Aorta (tissue), 5 donors: ENCODE measurements at regions not wholly inside any gene's neighbourhood (a gene's known extent, or its start where the extent isn't known, plus 50 kb on each side); places are given as distances from the start of the nearest gene placed in this dataset.
"Not testable (repeated sequence)": the region's sequence is repeated elsewhere in the genome, so short reads cannot be mapped to it uniquely, and the experiment has no call there.

ENCODE experiments used
- ATAC-seq: fragments of 200-7000 bp; cut with Tn5 transposase; one replicate; pipeline ENCODE4 v1.9.1; 2022; ENCODE audit warnings: moderate library complexity; ENCODE audit not compliant: low FRiP score
- DNase-seq, 2 donors: peaks; one replicate each; pipeline ENCODE4 v3.0.0-alpha.2; 2020
- H3K27ac ChIP-seq, 2 donors: one replicate each; pipeline ENCODE4 v1.5.1; 2013; ENCODE audit warnings: low read length in 2 of 2, mild to moderate bottlenecking in 2 of 2, moderate library complexity in 2 of 2, control low read depth in 1 of 2, inconsistent platforms in 1 of 2, low read depth in 1 of 2
- H3K27me3 ChIP-seq, 2 donors: one replicate each; pipeline ENCODE4 v1.6.1; 2013; ENCODE audit warnings: control low read depth in 1 of 2, low read length in 1 of 2, mild to moderate bottlenecking in 1 of 2, moderate library complexity in 1 of 2; ENCODE audit not compliant: insufficient read depth in 2 of 2, control insufficient read depth in 1 of 2
- H3K36me3 ChIP-seq, 2 donors: one replicate each; pipeline ENCODE4 v1.6.1; 2013; ENCODE audit warnings: control low read depth in 1 of 2, low read length in 1 of 2, mild to moderate bottlenecking in 1 of 2; ENCODE audit not compliant: insufficient read depth in 2 of 2, control insufficient read depth in 1 of 2
- H3K4me1 ChIP-seq, 2 donors: one replicate each; pipeline ENCODE4 v1.6.1; 2013; ENCODE audit warnings: low read length in 2 of 2, control low read depth in 1 of 2, mild to moderate bottlenecking in 1 of 2, moderate library complexity in 1 of 2; ENCODE audit not compliant: insufficient read depth in 2 of 2, control insufficient read depth in 1 of 2
- H3K4me3 ChIP-seq, 2 donors: one replicate each; pipeline ENCODE4 v1.5.1; 2013; ENCODE audit warnings: low read length in 2 of 2, control low read depth in 1 of 2, mild to moderate bottlenecking in 1 of 2
- H3K9me3 ChIP-seq: one replicate; pipeline ENCODE4 v1.6.1; 2013; ENCODE audit warnings: mild to moderate bottlenecking, low read length; ENCODE audit not compliant: control insufficient read depth
- WGBS, 2 donors: extraction: QIAGEN DNeasy Blood & Tissue Kit; methylation state at CpG; one replicate each; pipeline ENCODE4 v1.1.7; 2013; 5-methylcytosine and 5-hydroxymethylcytosine counted together
- intact Hi-C, 2 donors: fragments of 100-400 bp; cut with DNase I; formaldehyde crosslinking; loops; one replicate each; pipeline versions ENCODE4 v1.14.2 to v1.15.0; 2022
- donor health status: healthy with polysubstance abuse.
- donor health status: Bipolar disorder and iron deficiency.
- donor health status: DM: no; HTN: no; CAD: no.
- donor health status: DM: no; HTN: no; CAD: no.
- donor health status: DM: yes; HTN: yes; CAD: no.

DNA sequence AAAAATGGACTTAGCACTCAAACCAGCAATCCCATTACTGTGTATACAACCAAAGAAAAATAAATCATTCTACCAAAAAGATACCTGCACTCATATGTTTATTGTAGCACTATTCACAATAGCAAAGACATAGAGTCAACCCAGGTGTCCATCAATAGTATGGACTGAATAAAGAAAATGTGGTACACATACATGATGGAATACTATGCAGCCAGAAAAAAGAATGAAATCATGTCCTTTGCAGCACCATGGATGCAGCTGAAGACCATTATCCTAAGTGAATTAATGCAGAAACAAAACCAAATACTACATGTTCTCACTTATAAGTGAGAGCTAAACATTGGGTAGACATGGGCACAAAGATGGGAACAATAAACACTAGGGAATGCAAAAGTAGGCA is 236.8 kb upstream of the POU5F2 start:
- ATAC-seq: no peak
- peaks cover 0 to 3% of the 10 kb centered on the region in 2 donors for H3K36me3 ChIP-seq
- H3K9me3 ChIP-seq: no peaks in the 10 kb centered on the region
- H3K27me3 ChIP-seq: no peaks in the 10 kb centered on the region
- H3K27ac ChIP-seq: no peak overlapping the region
- DNase-seq: no peak
- H3K4me3 ChIP-seq: no peak overlapping the region
- no peaks in the 10 kb centered on the region for H3K4me1 ChIP-seq
- intact Hi-C loops: no loop called here

DNA sequence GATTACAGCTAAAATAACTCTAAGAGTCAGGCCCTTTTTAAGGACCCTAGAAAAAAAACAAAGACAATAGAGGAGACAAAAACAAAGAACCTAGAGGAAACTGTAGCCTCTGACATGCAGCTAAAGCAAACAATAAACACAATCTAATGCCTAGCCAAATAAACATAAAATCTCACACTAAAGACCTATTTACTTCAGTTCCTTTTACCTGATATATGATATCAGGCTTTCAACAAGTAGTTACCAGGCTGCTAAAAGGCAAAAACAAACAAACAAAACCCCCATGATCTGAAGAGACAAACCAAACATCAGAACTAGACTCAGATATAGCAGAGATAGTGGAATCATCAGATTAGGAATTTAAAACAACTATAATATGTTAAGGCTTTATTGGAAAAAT is 226.5 kb upstream of the POU5F2 start:
- Histone ChIP-seq H3K27ac (no peak overlapping the region), H3K36me3 (no peaks in the 10 kb centered on the region), H3K27me3 (no peaks in the 10 kb centered on the region), H3K4me1 (no peaks in the 10 kb centered on the region), H3K4me3 (no peak overlapping the region), H3K9me3 (no peaks in the 10 kb centered on the region)
- intact Hi-C loops: no loop called here
- ATAC-seq (no peak), DNase-seq (no peak)

DNA sequence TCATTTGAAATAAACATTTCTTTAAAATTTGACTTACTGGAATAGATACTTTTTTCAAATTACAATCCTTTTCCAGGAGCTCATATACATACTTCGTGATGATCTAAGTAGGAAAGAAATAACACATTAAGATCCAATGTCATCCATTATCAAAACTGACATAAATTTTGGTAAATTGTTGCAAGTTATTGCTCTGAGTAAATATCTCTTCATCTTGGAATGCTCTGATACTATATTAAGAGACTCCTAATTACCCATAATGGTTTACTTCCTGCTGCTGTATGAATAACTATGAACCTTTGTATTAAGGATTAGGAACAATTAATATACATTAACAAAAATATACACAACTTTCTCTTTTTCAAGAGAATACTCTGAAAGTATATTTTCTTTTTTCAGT is 223.0 kb upstream of the POU5F2 start:
- ATAC-seq: no peak
- Histone ChIP-seq H3K27me3 (no peaks in the 10 kb centered on the region), H3K9me3 (no peaks in the 10 kb centered on the region), H3K36me3 (no peaks in the 10 kb centered on the region), H3K4me1 (no peaks in the 10 kb centered on the region), H3K27ac (no peak overlapping the region), H3K4me3 (no peak overlapping the region)
- no peak for DNase-seq
- intact Hi-C loops: no loop called here
- 93 to 100% methylated on average over 1 of the region's 1 CpG for WGBS, 2 donors

DNA sequence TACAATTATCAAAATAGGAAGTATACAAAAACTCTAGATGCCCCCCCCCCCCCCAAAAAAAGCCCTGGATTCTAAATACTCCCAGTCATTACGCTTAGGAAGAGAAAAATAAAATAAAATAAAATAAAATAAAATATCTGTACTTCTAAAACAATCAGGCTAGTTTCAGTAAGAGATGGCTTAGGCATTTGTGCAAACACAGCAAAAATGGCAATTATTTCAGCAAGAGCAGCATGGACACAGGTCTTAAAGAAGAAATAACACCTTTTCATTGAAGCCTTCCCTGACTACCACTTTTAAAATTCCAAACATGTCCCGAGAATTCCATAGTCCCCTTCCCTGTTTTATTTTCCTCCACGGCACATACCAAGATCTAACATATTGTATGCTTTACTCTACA is 218.6 kb upstream of the POU5F2 start:
- Histone ChIP-seq H3K4me3 (no peak overlapping the region), H3K27me3 (no peaks in the 10 kb centered on the region), H3K9me3 (no peaks in the 10 kb centered on the region), H3K36me3 (no peaks in the 10 kb centered on the region), H3K27ac (no peak overlapping the region), H3K4me1 (no peaks in the 10 kb centered on the region)
- ATAC-seq: no peak
- intact Hi-C loops: no loop called here
- DNase-seq: no peak
- 88 to 91% methylated on average over 3 of the region's 3 CpGs for WGBS, 2 donors

DNA sequence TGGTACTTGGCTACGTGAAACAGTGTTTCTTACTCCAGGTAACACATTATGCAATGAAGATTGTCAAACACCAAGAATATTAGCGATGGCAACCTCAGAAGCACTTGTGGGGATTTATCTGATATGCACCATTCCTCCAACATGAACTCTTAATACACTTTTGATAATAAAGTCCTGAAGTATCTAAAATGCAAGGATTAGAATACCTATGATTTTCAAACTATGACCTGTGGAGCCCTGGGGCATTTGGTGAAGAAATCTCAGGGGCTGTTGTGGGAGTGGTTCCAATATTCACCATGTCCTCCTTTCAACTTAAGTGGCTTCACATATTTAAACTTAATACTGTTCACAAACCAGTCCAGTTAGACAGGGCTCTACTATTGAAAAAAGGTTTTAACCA is 214.6 kb upstream of the POU5F2 start:
- 98 to 100% methylated on average over 2 of the region's 2 CpGs for WGBS, 2 donors
- intact Hi-C loops: no loop called here
- DNase-seq: no peak
- Histone ChIP-seq H3K4me3 (no peak overlapping the region), H3K9me3 (no peaks in the 10 kb centered on the region), H3K4me1 (no peaks in the 10 kb centered on the region), H3K27ac (no peak overlapping the region), H3K36me3 (no peaks in the 10 kb centered on the region), H3K27me3 (no peaks in the 10 kb centered on the region)
- ATAC-seq: no peak

DNA sequence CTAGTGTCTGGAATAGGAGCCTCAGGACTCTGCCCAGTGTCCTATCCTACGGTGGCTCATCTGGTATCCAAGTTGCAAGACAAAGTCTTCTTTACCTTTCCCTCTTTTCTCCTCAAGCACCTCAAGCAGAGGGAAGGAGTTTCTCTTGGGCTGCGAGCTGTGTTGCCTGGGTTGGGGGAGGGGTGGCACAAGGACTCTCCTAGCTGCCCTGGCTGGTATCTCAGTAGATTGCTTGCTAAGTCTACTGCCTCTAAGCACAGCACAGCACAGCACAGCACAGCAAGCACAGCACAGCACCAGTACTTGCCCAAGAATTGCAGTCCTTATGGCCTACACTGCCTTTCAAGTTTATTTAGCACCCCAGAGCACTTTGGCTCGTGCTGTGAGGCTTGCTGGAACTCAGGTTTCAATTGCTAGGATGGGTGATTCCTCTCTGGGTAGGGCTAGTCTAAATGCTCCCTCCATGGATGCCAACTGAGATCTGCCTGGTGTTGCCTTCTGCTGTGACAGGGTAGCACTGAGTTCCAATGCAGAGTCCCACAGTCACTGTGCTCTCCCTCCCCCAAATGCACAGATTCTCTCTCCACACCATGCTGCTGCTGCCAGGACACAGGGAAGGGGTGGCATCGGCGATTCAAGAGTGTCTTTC is 213.1 kb upstream of the POU5F2 start:
- Histone ChIP-seq H3K27me3 (no peaks in the 10 kb centered on the region), H3K36me3 (no peaks in the 10 kb centered on the region), H3K9me3 (no peaks in the 10 kb centered on the region), H3K4me3 (no peak overlapping the region), H3K4me1 (no peaks in the 10 kb centered on the region), H3K27ac (no peak overlapping the region)
- intact Hi-C loops: no loop called here
- WGBS, 2 donors: 91 to 93% methylated on average over 5 of the region's 5 CpGs
- DNase-seq (no peak), ATAC-seq (no peak)

DNA sequence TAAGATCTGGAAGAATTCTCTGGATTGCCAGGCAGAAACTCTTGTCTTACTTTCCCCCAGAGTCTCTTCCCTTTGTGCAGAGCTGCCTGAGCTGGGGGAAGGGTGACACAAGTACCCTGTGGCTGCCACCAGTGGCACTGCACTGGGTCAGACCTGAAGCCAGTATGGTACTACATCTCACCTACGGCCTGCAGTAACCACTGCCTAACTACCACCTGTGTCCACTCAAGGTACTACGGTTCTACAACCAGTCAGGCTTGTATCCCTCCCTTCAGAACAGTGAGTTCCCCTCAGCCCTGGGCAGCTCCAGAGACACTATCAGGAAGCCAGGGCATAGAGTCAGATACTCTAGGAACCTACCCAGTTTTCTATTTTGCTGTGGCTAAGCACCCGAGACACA is 212.0 kb upstream of the POU5F2 start:
- H3K27me3 ChIP-seq: no peaks in the 10 kb centered on the region
- H3K36me3 ChIP-seq: no peaks in the 10 kb centered on the region
- intact Hi-C loops: no loop called here
- DNase-seq (no peak), ATAC-seq (no peak)
- 97 to 100% methylated on average over 3 of the region's 3 CpGs for WGBS, 2 donors
- H3K4me3 ChIP-seq: no peak overlapping the region
- no peak overlapping the region for H3K27ac ChIP-seq
- H3K9me3 ChIP-seq: no peaks in the 10 kb centered on the region
- no peaks in the 10 kb centered on the region for H3K4me1 ChIP-seq

DNA sequence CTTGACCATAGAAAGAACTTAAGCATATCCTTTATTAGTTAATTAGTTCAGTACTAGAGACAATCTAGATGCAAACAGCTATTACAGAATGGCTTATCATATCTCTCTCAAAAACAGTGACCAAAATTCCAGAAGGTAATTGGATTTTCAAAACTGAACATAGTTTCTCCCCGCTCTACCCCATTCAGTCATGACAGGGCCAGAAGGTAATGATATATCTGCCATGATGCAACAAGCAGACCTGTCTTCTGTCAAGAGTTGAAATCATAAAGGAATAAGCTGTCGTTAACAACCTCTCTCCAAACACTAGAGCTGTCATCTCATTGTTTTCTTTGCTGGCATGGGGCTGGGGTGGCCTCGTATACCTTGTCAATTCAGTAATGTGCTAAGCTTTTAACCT is 200.5 kb upstream of the POU5F2 start:
- no peak for DNase-seq
- no peak for ATAC-seq
- Histone ChIP-seq H3K4me1 (no peaks in the 10 kb centered on the region), H3K36me3 (no peaks in the 10 kb centered on the region), H3K27ac (no peak overlapping the region), H3K27me3 (no peaks in the 10 kb centered on the region), H3K4me3 (no peak overlapping the region), H3K9me3 (no peaks in the 10 kb centered on the region)
- 73 to 82% methylated on average over 3 of the region's 3 CpGs for WGBS, 2 donors
- intact Hi-C loops: no loop called here

DNA sequence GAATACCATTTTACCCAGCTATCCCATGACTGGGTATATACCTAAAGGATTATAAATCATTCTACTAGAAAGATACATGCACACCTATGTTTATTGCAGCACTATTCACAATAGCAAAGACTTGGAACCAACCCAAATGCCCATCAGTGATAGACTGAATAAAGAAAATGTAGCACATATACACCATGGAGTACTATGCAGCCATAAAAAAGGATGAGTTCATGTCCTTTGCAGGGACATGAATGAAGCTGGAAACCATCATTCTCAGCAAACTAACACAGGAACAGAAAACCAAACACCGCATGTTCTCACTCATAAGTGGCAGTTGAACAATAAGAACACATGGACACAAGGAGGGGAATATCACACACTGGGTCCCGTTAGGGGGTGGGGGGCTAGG is 191.9 kb upstream of the POU5F2 start:
- H3K27me3 ChIP-seq, intact Hi-C loops, H3K9me3 ChIP-seq, H3K4me3 ChIP-seq, H3K4me1 ChIP-seq, H3K36me3 ChIP-seq, ATAC-seq, DNase-seq, H3K27ac ChIP-seq: not testable (repeated sequence)
- 84 to 94% methylated on average over 2 of the region's 2 CpGs for WGBS, 2 donors
